Colonic mucosa (tissue), 4 donors: ENCODE measurements at regions not wholly inside any gene's neighbourhood (a gene's known extent, or its start where the extent isn't known, plus 50 kb on each side); places are given as distances from the start of the nearest gene placed in this dataset.

Source experiments
- DNase-seq: peaks from one replicate; pipeline ENCODE4 v3.0.0-alpha.2; 2020
- H3K27ac ChIP-seq: fragments of 200-600 bp; one replicate; pipeline ENCODE4 v1.8.0; 2021
- H3K27me3 ChIP-seq: fragments of 200-600 bp; one replicate; pipeline ENCODE4 v1.8.0; 2021
- H3K36me3 ChIP-seq: fragments of 200-600 bp; one replicate; pipeline ENCODE4 v1.8.0; 2021
- H3K4me1 ChIP-seq: fragments of 200-600 bp; one replicate; pipeline ENCODE4 v1.8.0; 2021; ENCODE audit warnings: mild to moderate bottlenecking
- H3K4me3 ChIP-seq: fragments of 200-600 bp; one replicate; pipeline ENCODE4 v1.8.0; 2021
- H3K9ac ChIP-seq, 2 donors: one replicate each; pipeline ENCODE4 v1.7.0; 2013; ENCODE audit warnings: control low read depth in 2 of 2, low read depth in 2 of 2, low read length in 2 of 2
- H3K9me3 ChIP-seq: fragments of 200-600 bp; one replicate; pipeline ENCODE4 v1.8.0; 2021
- CTCF ChIP-seq: fragments of 200-600 bp; IDR thresholded peaks from one replicate; pipeline ENCODE4 v1.8.0; 2022; ENCODE audit warnings: antibody characterized with exemption, mild to moderate bottlenecking
- intact Hi-C: fragments of 100-400 bp; cut with DNase I; formaldehyde crosslinking; loops from one replicate; pipeline ENCODE4 v1.14.1; 2022
- donor health status: healthy.
- donor health status: DM: no; HTN: no; CAD: no.
- donor health status: DM: no; HTN: no; CAD: no.

- no peaks in the 10 kb centered on the region for H3K4me1 ChIP-seq
- no peaks in the 10 kb centered on the region for H3K27me3 ChIP-seq
- intact Hi-C loops = no loop called here
- DNase-seq = no peak
- H3K9ac ChIP-seq = no peak overlapping the region
- H3K36me3 ChIP-seq = no peaks in the 10 kb centered on the region
- no peak overlapping the region for H3K27ac ChIP-seq
- no peak overlapping the region for H3K4me3 ChIP-seq
- no peak for TF ChIP-seq CTCF
- H3K9me3 ChIP-seq = no peaks in the 10 kb centered on the region
Observed at GRCh38 chr5:87640902-87641301, 228.2 kb upstream of the CCNH start.

GRCh38 chr5:87627363-87627762 lies 214.6 kb upstream of the CCNH start:
- H3K27me3 ChIP-seq = no peaks in the 10 kb centered on the region
- no peak overlapping the region for H3K27ac ChIP-seq
- DNase-seq = no peak
- H3K4me3 ChIP-seq = no peak overlapping the region
- intact Hi-C loops = no loop called here
- no peak overlapping the region for H3K9ac ChIP-seq
- no peaks in the 10 kb centered on the region for H3K36me3 ChIP-seq
- H3K9me3 ChIP-seq = no peaks in the 10 kb centered on the region
- TF ChIP-seq CTCF = no peak
- no peaks in the 10 kb centered on the region for H3K4me1 ChIP-seq

GRCh38 chr5:87608385-87608784 lies 195.7 kb upstream of the CCNH start:
- Histone ChIP-seq H3K4me1 (no peaks in the 10 kb centered on the region), H3K9ac (no peak overlapping the region), H3K27ac (no peak overlapping the region), H3K27me3 (no peaks in the 10 kb centered on the region), H3K36me3 (no peaks in the 10 kb centered on the region), H3K9me3 (no peaks in the 10 kb centered on the region), H3K4me3 (no peak overlapping the region)
- TF ChIP-seq CTCF = no peak
- DNase-seq = no peak
- intact Hi-C loops = no loop called here

GRCh38 chr5:87605663-87606062 lies 192.9 kb upstream of the CCNH start:
- H3K27ac ChIP-seq = no peak overlapping the region
- no peaks in the 10 kb centered on the region for H3K27me3 ChIP-seq
- H3K36me3 ChIP-seq = no peaks in the 10 kb centered on the region
- DNase-seq = no peak
- TF ChIP-seq CTCF = no peak
- no peak overlapping the region for H3K9ac ChIP-seq
- no peak overlapping the region for H3K4me3 ChIP-seq
- H3K9me3 ChIP-seq = no peaks in the 10 kb centered on the region
- intact Hi-C loops = no loop called here
- H3K4me1 ChIP-seq = no peaks in the 10 kb centered on the region

- no peaks in the 10 kb centered on the region for H3K9me3 ChIP-seq
- no peak overlapping the region for H3K4me3 ChIP-seq
- no peak overlapping the region for H3K9ac ChIP-seq
- TF ChIP-seq CTCF = no peak
- intact Hi-C loops = no loop called here
- H3K27ac ChIP-seq = no peak overlapping the region
- H3K4me1 ChIP-seq = no peaks in the 10 kb centered on the region
- no peaks in the 10 kb centered on the region for H3K27me3 ChIP-seq
- no peaks in the 10 kb centered on the region for H3K36me3 ChIP-seq
- DNase-seq = no peak
Observed at GRCh38 chr5:87599778-87600177, 187.0 kb upstream of the CCNH start.

- intact Hi-C loops = no loop called here
- H3K36me3 ChIP-seq = no peaks in the 10 kb centered on the region
- H3K9ac ChIP-seq = no peak overlapping the region
- no peaks in the 10 kb centered on the region for H3K27me3 ChIP-seq
- no peak overlapping the region for H3K4me3 ChIP-seq
- no peak for DNase-seq
- no peak overlapping the region for H3K27ac ChIP-seq
- H3K4me1 ChIP-seq = no peaks in the 10 kb centered on the region
- TF ChIP-seq CTCF = no peak
- no peaks in the 10 kb centered on the region for H3K9me3 ChIP-seq
Observed at GRCh38 chr5:87598460-87598859, 185.7 kb upstream of the CCNH start.
